Body of pancreas (tissue), 4 donors: ENCODE measurements at regions not wholly inside any gene's neighbourhood (a gene's known extent, or its start where the extent isn't known, plus 50 kb on each side); places are given as distances from the start of the nearest gene placed in this dataset.
"Not testable (repeated sequence)": the region's sequence is repeated elsewhere in the genome, so short reads cannot be mapped to it uniquely, and the experiment has no call there.

Experiments
- ATAC-seq: fragments of 150-250 bp; one replicate; pipeline ENCODE4 v1.9.1; 2016
- DNase-seq, 4 donors: peaks; one replicate each; pipeline ENCODE4 v3.0.0-alpha.2; 2019
- H3K27ac ChIP-seq, 4 donors: fragments of 200-600 bp; sonication (generic); 1 replicate in 3 of 4; 2 replicates in 1 of 4; pipeline versions ENCODE4 v1.5.1 to v1.6.1; 2016 to 2019; ENCODE audit warnings: mild to moderate bottlenecking in 1 of 4, mixed read lengths in 1 of 4, moderate library complexity in 1 of 4
- H3K27me3 ChIP-seq, 2 donors: fragments of 200-600 bp; sonication (generic); one replicate each; pipeline ENCODE4 v1.6.0; 2016; ENCODE audit warnings: mild to moderate bottlenecking in 1 of 2
- H3K36me3 ChIP-seq, 2 donors: fragments of 200-600 bp; sonication (generic); replicated peaks in 1 of 2; 2 replicates each; pipeline ENCODE4 v1.5.1; 2016; ENCODE audit warnings: low read depth in 2 of 2; ENCODE audit not compliant: insufficient read depth in 1 of 2
- H3K4me1 ChIP-seq: fragments of 200-600 bp; sonication (generic); one replicate; pipeline ENCODE4 v1.6.0; 2016
- H3K4me3 ChIP-seq, 2 donors: fragments of 200-600 bp; sonication (generic); 1 replicate in 1 of 2; 2 replicates in 1 of 2; pipeline ENCODE4 v1.5.1; 2016 to 2019
- H3K9me3 ChIP-seq, 3 donors: fragments of 200-600 bp; sonication (generic); 1 replicate in 2 of 3; 2 replicates in 1 of 3; pipeline ENCODE4 v1.5.1; 2016
- POLR2A ChIP-seq, 3 donors: fragments of 450-650 bp; IDR thresholded peaks; one replicate each; pipeline ENCODE4 v1.6.1; 2016; ENCODE audit warnings: antibody characterized with exemption in 3 of 3, mild to moderate bottlenecking in 2 of 3
- WGBS, 2 donors: methylation state at CpG; one replicate each; pipeline ENCODE4 v1.1.5; 2017; 5-methylcytosine and 5-hydroxymethylcytosine counted together
- intact Hi-C: fragments of 100-400 bp; cut with DNase I; formaldehyde crosslinking; loops from one replicate; pipeline ENCODE4 v1.15.1; 2023
- TF ChIP-seq, protein P1 (sequence below), 7 experiments: fragments of 450-650 bp in 4 of 7; fragments of 200-600 bp in 3 of 7; sonication (generic) in 3 of 7; IDR thresholded peaks; one replicate each; pipeline ENCODE4 v1.5.1; 2016 to 2019; ENCODE audit warnings: antibody characterized with exemption in 7 of 7

DNA sequence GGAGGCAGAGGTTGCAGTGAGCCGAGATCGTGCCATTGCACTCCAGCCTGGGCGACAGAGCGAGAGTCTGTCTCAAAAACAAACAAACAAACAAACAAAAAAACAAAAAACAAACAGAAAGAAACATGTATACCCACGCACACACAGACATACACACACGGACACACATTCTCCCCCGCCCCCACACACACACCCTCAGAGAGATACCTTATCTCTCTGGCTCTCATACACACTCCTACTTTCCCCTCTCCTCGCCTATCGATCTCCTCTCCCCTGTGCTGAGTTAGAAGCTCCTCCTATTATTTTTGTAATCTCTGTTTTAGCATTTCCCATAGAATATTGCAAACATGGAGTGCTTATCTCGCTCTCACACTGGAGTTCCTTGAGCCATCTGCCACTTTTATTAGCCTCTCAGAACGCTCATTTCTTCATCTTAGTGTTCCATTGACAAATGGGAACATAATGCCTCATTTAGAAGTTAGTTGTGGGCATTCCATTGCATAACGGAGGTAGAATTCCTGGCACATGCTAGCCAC, 144.2 kb upstream of the CITED2 start:
- no peak for DNase-seq

DNA sequence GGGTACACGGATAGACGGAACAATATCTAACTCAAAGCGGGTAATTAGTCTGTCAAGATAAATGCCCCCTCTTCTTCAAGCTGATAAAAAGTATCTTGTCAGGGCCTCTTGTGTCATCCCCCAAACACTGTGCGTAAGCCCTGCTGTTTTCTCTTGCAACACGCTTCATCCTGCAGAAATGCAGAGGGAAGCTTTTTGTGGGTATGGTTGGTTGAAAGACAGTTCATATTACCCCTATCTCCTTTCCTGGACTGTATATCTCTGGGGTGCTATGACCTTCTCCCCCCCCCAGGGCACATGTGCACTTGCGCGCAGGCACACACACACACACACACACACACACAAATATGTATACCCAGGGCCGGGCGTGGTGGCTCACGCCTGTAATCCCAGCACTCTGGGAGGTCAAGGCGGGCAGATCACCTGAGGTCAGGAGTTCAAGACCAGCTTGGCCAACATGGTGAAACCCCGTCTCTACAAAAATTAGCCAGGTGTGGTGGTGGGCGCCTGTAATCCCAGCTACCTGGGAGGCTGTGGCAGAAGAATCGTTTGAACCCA, 143.6 kb upstream of the CITED2 start:
- not testable (repeated sequence) for ATAC-seq, H3K4me3 ChIP-seq, H3K9me3 ChIP-seq

More for the DNA sequence above, 144.2 kb upstream of the CITED2 start:
- intact Hi-C loops = no loop called here
- ATAC-seq = no peak
- Histone ChIP-seq H3K9me3 (no peaks in the 10 kb centered on the region), H3K36me3 (no peaks in the 10 kb centered on the region), H3K27me3 (no peaks in the 10 kb centered on the region), H3K27ac (no peak overlapping the region), H3K4me3 (no peak overlapping the region), H3K4me1 (peaks cover 4% of the 10 kb centered on the region)
- 57 to 68% methylated on average over 12 of the region's 12 CpGs for WGBS, 2 donors
- TF ChIP-seq, protein P1, sequence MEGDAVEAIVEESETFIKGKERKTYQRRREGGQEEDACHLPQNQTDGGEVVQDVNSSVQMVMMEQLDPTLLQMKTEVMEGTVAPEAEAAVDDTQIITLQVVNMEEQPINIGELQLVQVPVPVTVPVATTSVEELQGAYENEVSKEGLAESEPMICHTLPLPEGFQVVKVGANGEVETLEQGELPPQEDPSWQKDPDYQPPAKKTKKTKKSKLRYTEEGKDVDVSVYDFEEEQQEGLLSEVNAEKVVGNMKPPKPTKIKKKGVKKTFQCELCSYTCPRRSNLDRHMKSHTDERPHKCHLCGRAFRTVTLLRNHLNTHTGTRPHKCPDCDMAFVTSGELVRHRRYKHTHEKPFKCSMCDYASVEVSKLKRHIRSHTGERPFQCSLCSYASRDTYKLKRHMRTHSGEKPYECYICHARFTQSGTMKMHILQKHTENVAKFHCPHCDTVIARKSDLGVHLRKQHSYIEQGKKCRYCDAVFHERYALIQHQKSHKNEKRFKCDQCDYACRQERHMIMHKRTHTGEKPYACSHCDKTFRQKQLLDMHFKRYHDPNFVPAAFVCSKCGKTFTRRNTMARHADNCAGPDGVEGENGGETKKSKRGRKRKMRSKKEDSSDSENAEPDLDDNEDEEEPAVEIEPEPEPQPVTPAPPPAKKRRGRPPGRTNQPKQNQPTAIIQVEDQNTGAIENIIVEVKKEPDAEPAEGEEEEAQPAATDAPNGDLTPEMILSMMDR (IDR thresholded peaks at IDR 0.05) = no peak
- no peak for TF ChIP-seq POLR2A (IDR thresholded peaks at IDR 0.05)

DNA sequence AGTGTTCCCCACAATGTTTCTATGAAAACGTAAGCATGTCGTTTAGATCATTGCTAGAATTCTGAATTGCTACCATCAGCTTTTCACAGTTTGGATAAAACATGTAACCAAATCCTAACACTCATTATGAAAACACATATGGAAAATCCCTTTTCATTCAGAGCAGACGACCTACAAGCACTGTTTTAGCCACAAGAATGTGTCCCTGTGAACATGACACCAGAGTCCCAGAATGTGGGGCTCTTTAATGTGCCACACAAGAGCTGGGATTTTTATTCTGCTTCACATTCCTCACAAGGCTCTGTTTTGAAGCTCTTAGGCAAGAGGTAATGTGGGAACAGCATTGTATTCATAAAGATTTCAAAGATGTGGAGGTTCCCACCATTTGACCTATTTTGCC, 141.1 kb upstream of the CITED2 start:
- no peaks in the 10 kb centered on the region for H3K27me3 ChIP-seq
- peaks cover 4% of the 10 kb centered on the region for H3K4me1 ChIP-seq
- intact Hi-C loops = no loop called here
- no peaks in the 10 kb centered on the region for H3K9me3 ChIP-seq
- no peak overlapping the region for H3K4me3 ChIP-seq
- 77 to 83% methylated on average over 3 of the region's 3 CpGs for WGBS, 2 donors
- no peak overlapping the region for H3K27ac ChIP-seq
- H3K36me3 ChIP-seq = no peaks in the 10 kb centered on the region
- TF ChIP-seq POLR2A (IDR thresholded peaks at IDR 0.05) = no peak
- TF ChIP-seq, protein P1 (IDR thresholded peaks at IDR 0.05) = no peak
- DNase-seq = no peak
- no peak for ATAC-seq

More for the DNA sequence above, 143.6 kb upstream of the CITED2 start:
- DNase-seq, H3K27me3 ChIP-seq, H3K27ac ChIP-seq, H3K4me1 ChIP-seq, intact Hi-C loops, H3K36me3 ChIP-seq: not testable (repeated sequence)
- WGBS, 2 donors = 70 to 89% methylated on average over 13 of the region's 14 CpGs

DNA sequence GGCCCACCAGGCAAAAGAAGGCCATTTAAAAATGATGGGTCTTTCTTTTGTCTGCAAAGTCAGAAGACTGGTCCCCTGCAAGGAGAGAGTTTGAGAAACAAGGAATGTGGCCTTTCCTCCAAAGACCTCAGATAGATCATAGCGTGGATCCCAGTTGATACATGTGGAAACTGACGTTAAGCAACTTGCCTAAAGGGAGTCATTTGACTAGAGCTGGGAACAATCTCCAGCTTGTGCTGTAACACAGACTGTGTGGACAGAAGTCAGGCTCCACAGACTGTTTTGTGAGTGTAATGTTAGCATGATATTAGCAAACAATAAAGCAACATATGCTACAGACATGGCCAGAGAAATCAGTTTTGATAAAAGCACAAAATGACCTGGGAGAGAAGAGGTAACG, 140.4 kb upstream of the CITED2 start:
- peaks cover 4% of the 10 kb centered on the region for H3K4me1 ChIP-seq
- intact Hi-C loops = no loop called here
- H3K36me3 ChIP-seq = no peaks in the 10 kb centered on the region
- WGBS, 2 donors = 83 to 89% methylated on average over 3 of the region's 3 CpGs
- DNase-seq = no peak
- TF ChIP-seq POLR2A (IDR thresholded peaks at IDR 0.05) = no peak
- TF ChIP-seq, protein P1 (IDR thresholded peaks at IDR 0.05) = no peak
- no peaks in the 10 kb centered on the region for H3K27me3 ChIP-seq
- no peak overlapping the region for H3K27ac ChIP-seq
- no peak overlapping the region for H3K4me3 ChIP-seq
- no peak for ATAC-seq
- no peaks in the 10 kb centered on the region for H3K9me3 ChIP-seq

DNA sequence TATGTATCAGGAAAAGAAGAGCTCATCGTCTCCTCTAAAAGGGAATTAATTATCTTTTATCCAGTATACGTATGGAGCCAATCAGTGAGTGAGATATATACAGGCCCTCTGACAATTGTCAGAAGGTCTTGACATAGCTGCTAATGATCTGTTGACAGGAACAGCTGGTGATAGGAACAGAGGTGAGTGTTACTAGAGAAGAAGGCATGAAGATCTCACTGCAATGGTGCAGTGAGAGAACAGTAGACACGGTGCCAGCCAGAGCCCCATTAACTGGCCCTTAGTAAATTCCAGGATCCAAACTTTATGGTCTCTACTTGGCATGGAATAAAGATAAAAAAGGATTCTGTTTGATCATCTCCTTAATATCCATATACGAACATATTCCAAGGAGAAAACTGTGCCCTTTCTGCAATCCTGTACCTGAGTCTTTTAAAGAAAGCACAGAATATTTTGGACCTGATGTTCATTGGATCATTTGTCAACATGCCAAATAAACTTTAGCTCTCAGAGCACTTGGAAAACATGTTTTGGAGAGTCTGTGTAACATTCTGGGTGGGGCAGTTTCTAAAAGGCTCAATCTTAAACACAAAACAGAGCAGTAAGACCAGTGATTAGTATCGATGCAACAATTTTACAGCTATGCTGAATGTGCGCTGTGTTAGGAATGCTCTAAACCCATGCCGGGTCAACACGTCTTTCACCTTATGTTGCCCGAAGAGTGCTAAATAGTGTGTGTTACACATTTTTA, 135.8 kb upstream of the CITED2 start:
- no peaks in the 10 kb centered on the region for H3K27me3 ChIP-seq
- H3K36me3 ChIP-seq = no peaks in the 10 kb centered on the region
- no peak overlapping the region for H3K27ac ChIP-seq
- H3K4me1 ChIP-seq = no peaks in the 10 kb centered on the region
- H3K4me3 ChIP-seq = no peak overlapping the region
- intact Hi-C loops = no loop called here
- ATAC-seq (no peak), DNase-seq (no peak)
- 81 to 90% methylated on average over 9 of the region's 9 CpGs for WGBS, 2 donors
- H3K9me3 ChIP-seq = no peaks in the 10 kb centered on the region
- TF ChIP-seq, protein P1 (IDR thresholded peaks at IDR 0.05) = no peak
- no peak for TF ChIP-seq POLR2A (IDR thresholded peaks at IDR 0.05)
